T47D (cell line): ENCODE measurements at regions not wholly inside any gene's neighbourhood (a gene's known extent, or its start where the extent isn't known, plus 50 kb on each side); places are given as distances from the start of the nearest gene placed in this dataset.

Experiments
- DNase-seq, 2 experiments: peaks; one replicate each; pipeline versions ENCODE4 v3.0.0 to v3.0.0-alpha.2; 2011 to 2012; ENCODE audit warnings: low read depth in 1 of 2, low spot score in 1 of 2
- JUND ChIP-seq: IDR thresholded peaks from 2 replicates; pipeline ENCODE4 v1.6.1; 2012; ENCODE audit warnings: low read depth
- in situ Hi-C: cut with HindIII; loops from 2 replicates; pipeline ENCODE4 v1.10.0; 2016; ENCODE audit warnings: low sequenced_read_pairs, low pct_unique_long_range_greater_than_20kb

- in situ Hi-C loops = no loop called here
- DNase-seq = no peak
- TF ChIP-seq JUND = no peak
Observed at GRCh38 chr3:177818712-177819240, 621.5 kb upstream of the TBL1XR1 start.

- DNase-seq = no peak
- in situ Hi-C loops = no loop called here
Observed at GRCh38 chr3:177820683-177821316, 623.5 kb upstream of the TBL1XR1 start.

GRCh38 chr3:177822681-177823096, 625.4 kb upstream of the TBL1XR1 start:
- DNase-seq = no peak
- no peak for TF ChIP-seq JUND
- in situ Hi-C loops = no loop called here

More at GRCh38 chr3:177820683-177821316, 623.5 kb upstream of the TBL1XR1 start:
- TF ChIP-seq JUND = no peak

GRCh38 chr3:177823701-177824189, 626.5 kb upstream of the TBL1XR1 start:
- DNase-seq = no peak
- no peak for TF ChIP-seq JUND
- in situ Hi-C loops = no loop called here

- peak in 1 of 2 experiments; percentile 38 for DNase-seq
- in situ Hi-C loops = no loop called here
Observed at GRCh38 chr3:177824190-177824786, 627.0 kb upstream of the TBL1XR1 start.

GRCh38 chr3:177824841-177825240, 627.6 kb upstream of the TBL1XR1 start:
- in situ Hi-C loops = no loop called here
- TF ChIP-seq JUND = no peak
- no peak for DNase-seq

More at GRCh38 chr3:177824190-177824786, 627.0 kb upstream of the TBL1XR1 start:
- no peak for TF ChIP-seq JUND

GRCh38 chr3:177826253-177826652, 629.0 kb upstream of the TBL1XR1 start:
- DNase-seq = no peak
- in situ Hi-C loops = no loop called here
- TF ChIP-seq JUND = no peak

- in situ Hi-C loops = no loop called here
- peak; percentile 90 for TF ChIP-seq JUND
- peak in 1 of 2 experiments; percentile 56 for DNase-seq
Observed at GRCh38 chr3:177827511-177828207, 630.4 kb upstream of the TBL1XR1 start.

GRCh38 chr3:177828208-177828565, 630.9 kb upstream of the TBL1XR1 start:
- in situ Hi-C loops = no loop called here
- DNase-seq = no peak
- TF ChIP-seq JUND = no peak

GRCh38 chr3:177830411-177830849, 633.1 kb upstream of the TBL1XR1 start:
- no peak for TF ChIP-seq JUND
- DNase-seq = no peak
- in situ Hi-C loops = no loop called here

- in situ Hi-C loops = no loop called here
- TF ChIP-seq JUND = no peak
- no peak for DNase-seq
Observed at GRCh38 chr3:177831361-177831760, 634.1 kb upstream of the TBL1XR1 start.

- DNase-seq = no peak
Observed at GRCh38 chr3:177832880-177833279, 635.6 kb upstream of the TBL1XR1 start.

GRCh38 chr3:177833332-177833731, 636.0 kb upstream of the TBL1XR1 start:
- no peak for DNase-seq
- in situ Hi-C loops = no loop called here
- TF ChIP-seq JUND = no peak

More at GRCh38 chr3:177832880-177833279, 635.6 kb upstream of the TBL1XR1 start:
- in situ Hi-C loops = no loop called here
- TF ChIP-seq JUND = no peak
